ENCODE measurements at regions not wholly inside any gene's neighbourhood (a gene's known extent, or its start where the extent isn't known, plus 50 kb on each side); places are given as distances from the start of the nearest gene placed in this dataset.
"Not testable (repeated sequence)": the region's sequence is repeated elsewhere in the genome, so short reads cannot be mapped to it uniquely, and the experiment has no call there.

GRCh38 chr15:69679623-69680228 is 227.1 kb downstream of the RPLP1 start:
- dilution Hi-C loops (cut with MboI; ENCODE audit: extremely low pct_ligation_motif_present, low sequenced_read_pairs) = no loop called here
- peaks cover 44% of the 10 kb centered on the region for H3K27me3 ChIP-seq (ENCODE audit: control insufficient read depth, extremely low read depth, insufficient read depth, low read length)
- H3K4me1 ChIP-seq (ENCODE audit: control insufficient read depth, extremely low read depth, insufficient read depth, low read length) = no peaks in the 10 kb centered on the region
- FAIRE-seq (no peak), DNase-seq (ENCODE audit: low read depth, low spot score) (no peak)
- H3K27ac ChIP-seq (ENCODE audit: control insufficient read depth, insufficient read depth, low read length) = no peak overlapping the region
- H4K20me1 ChIP-seq (ENCODE audit: control insufficient read depth, extremely low read depth, insufficient read depth, low read length) = no peaks in the 10 kb centered on the region
- H2AFZ ChIP-seq (ENCODE audit: control insufficient read depth, low read length) = no peak overlapping the region
- no peaks in the 10 kb centered on the region for H3K36me3 ChIP-seq (ENCODE audit: control insufficient read depth in 2 of 2, extremely low read depth in 1 of 2, insufficient read depth in 2 of 2, low read length in 2 of 2)
- H3K9me1 ChIP-seq (ENCODE audit: control insufficient read depth, extremely low read depth, insufficient read depth, low read length) = no peaks in the 10 kb centered on the region
- no peak overlapping the region for H3K4me3 ChIP-seq (ENCODE audit: control insufficient read depth in 2 of 3, extremely low read depth in 1 of 3, insufficient read depth in 2 of 3, low read depth in 1 of 3, low read length in 3 of 3)
- no peak overlapping the region for H3K4me2 ChIP-seq (ENCODE audit: control insufficient read depth, extremely low read depth, insufficient read depth, low read depth, low read length)
- TF ChIP-seq CTCF (optimal IDR thresholded peaks at IDR 0.05 in 1 of 3, IDR thresholded peaks at IDR 0.05 in 1 of 3, conservative IDR thresholded peaks at IDR 0.05 in 1 of 3; ENCODE audit: extremely low read depth in 1 of 3, insufficient read depth in 2 of 3, low read length in 3 of 3) (no peak), EZH2 (IDR thresholded peaks at IDR 0.05; ENCODE audit: low read length) (no peak)
- H3K79me2 ChIP-seq (ENCODE audit: control insufficient read depth, insufficient read depth, low read length) = no peaks in the 10 kb centered on the region
- H3K9me3 ChIP-seq (ENCODE audit: control insufficient read depth, low read depth, low read length) = no peaks in the 10 kb centered on the region
- H3K9ac ChIP-seq (ENCODE audit: control insufficient read depth, extremely low read depth, insufficient read depth, low read length) = no peak overlapping the region

GRCh38 chr15:69684823-69685222 is 232.2 kb downstream of the RPLP1 start:
- H3K4me2 ChIP-seq (ENCODE audit: control insufficient read depth, extremely low read depth, insufficient read depth, low read depth, low read length); H3K9me3 ChIP-seq (ENCODE audit: control insufficient read depth, low read depth, low read length); H3K9ac ChIP-seq (ENCODE audit: control insufficient read depth, extremely low read depth, insufficient read depth, low read length); H3K4me1 ChIP-seq (ENCODE audit: control insufficient read depth, extremely low read depth, insufficient read depth, low read length); DNase-seq (ENCODE audit: low read depth, low spot score); H3K27ac ChIP-seq (ENCODE audit: control insufficient read depth, insufficient read depth, low read length); FAIRE-seq; dilution Hi-C loops (cut with MboI; ENCODE audit: extremely low pct_ligation_motif_present, low sequenced_read_pairs); H4K20me1 ChIP-seq (ENCODE audit: control insufficient read depth, extremely low read depth, insufficient read depth, low read length); H3K9me1 ChIP-seq (ENCODE audit: control insufficient read depth, extremely low read depth, insufficient read depth, low read length); H3K4me3 ChIP-seq (ENCODE audit: control insufficient read depth in 2 of 3, extremely low read depth in 1 of 3, insufficient read depth in 2 of 3, low read depth in 1 of 3, low read length in 3 of 3); H3K79me2 ChIP-seq (ENCODE audit: control insufficient read depth, insufficient read depth, low read length); H3K36me3 ChIP-seq (ENCODE audit: control insufficient read depth in 2 of 2, extremely low read depth in 1 of 2, insufficient read depth in 2 of 2, low read length in 2 of 2); H2AFZ ChIP-seq (ENCODE audit: control insufficient read depth, low read length): not testable (repeated sequence)
- peaks cover 24% of the 10 kb centered on the region for H3K27me3 ChIP-seq (ENCODE audit: control insufficient read depth, extremely low read depth, insufficient read depth, low read length)

Measured in keratinocyte (primary cell).